ENCODE measurements at regions not wholly inside any gene's neighbourhood (a gene's known extent, or its start where the extent isn't known, plus 50 kb on each side); places are given as distances from the start of the nearest gene placed in this dataset.

DNA sequence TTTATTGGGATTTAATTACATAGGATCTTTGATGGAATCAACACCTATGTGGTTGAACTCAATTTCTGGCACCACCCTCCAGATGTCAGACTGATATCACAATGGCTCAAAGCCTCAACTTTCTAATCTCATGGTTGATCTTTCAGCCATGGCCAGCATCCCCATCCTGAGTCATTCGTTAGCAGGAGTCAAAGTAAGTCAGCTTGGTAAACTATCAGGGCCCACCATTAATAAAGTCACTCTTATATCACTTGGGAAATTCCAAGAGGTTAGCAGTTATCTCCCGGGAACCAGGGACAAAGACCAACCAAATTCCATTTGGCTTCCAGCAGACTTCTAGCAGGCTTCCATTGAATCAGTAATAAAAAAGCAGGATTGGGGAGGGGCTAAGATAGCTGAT, 50.7 kb upstream of the TNFSF4 start:
- ChIA-PET POLR2A (ENCODE audit: unreplicated experiment) (no interaction called here), CTCF (no interaction called here)
- Histone ChIP-seq H3K23ac (ENCODE audit: low read depth, low read length) (no peak overlapping the region), H2AK9ac (replicated peaks; ENCODE audit: low read depth, low read length, poor library complexity) (no peak overlapping the region), H4K20me1 (ENCODE audit: insufficient read depth, low read length) (no peaks in the 10 kb centered on the region), H3K9me3 (ENCODE audit: control insufficient read depth, insufficient read depth, low read length) (peaks cover 4% of the 10 kb centered on the region; the same call in 1 of the 2 replicates), H2BK20ac (ENCODE audit: low read depth, low read length) (no peak overlapping the region; the same call in 1 of the 2 replicates), H2BK5ac (ENCODE audit: low read depth, low read length, poor library complexity, severe bottlenecking) (no peak overlapping the region), H2BK15ac (ENCODE audit: low read depth, low read length) (no peak overlapping the region), H4K5ac (ENCODE audit: low read depth, low read length) (no peak overlapping the region), H3K18ac (ENCODE audit: low read depth, low read length) (no peak overlapping the region), H3K56ac (ENCODE audit: extremely low read depth, insufficient read depth, low read length) (no peak overlapping the region), H4K8ac (ENCODE audit: low read depth in 2 of 2, low read length in 2 of 2) (no peak overlapping the region), H3K36me3 (ENCODE audit: control insufficient read depth, insufficient read depth, low read length) (no peaks in the 10 kb centered on the region), H2AK5ac (ENCODE audit: low read depth, low read length) (no peak overlapping the region), H3K4me2 (ENCODE audit: low read depth, low read length) (no peak overlapping the region), H3K4me3 (ENCODE audit: insufficient read depth, low read depth, low read length) (no peak overlapping the region), H3K9ac (ENCODE audit: low read depth, low read length) (no peak overlapping the region), H3K79me1 (ENCODE audit: low read depth in 1 of 2, low read length in 2 of 2) (no peaks in the 10 kb centered on the region), H2BK120ac (ENCODE audit: low read depth, low read length) (no peak overlapping the region), H3K27ac (ENCODE audit: insufficient read depth, low read length) (no peak overlapping the region), H2AFZ (replicated peaks; ENCODE audit: low read length, poor library complexity) (no peak overlapping the region), H4K91ac (ENCODE audit: insufficient read depth, low read depth, low read length) (no peak overlapping the region), H3K4ac (ENCODE audit: low read depth, low read length) (no peak overlapping the region), H3K4me1 (ENCODE audit: control insufficient read depth, insufficient read depth, low read length) (no peaks in the 10 kb centered on the region; the same call in 1 of the 2 replicates), H3K14ac (replicated peaks; ENCODE audit: low read depth, low read length) (0 out of 2 replicates have a peak overlapping the region, but pooled peaks have one; percentile 3), H3K27me3 (ENCODE audit: control insufficient read depth, insufficient read depth, low read length) (no peaks in the 10 kb centered on the region), H3K9me1 (ENCODE audit: insufficient read depth, low read length) (0 out of 2 replicates have a peak, but pooled peaks cover 5% of the 10 kb centered on the region)
- no CpG with 5 or more reads among the region's 2 CpGs for WGBS, 2 experiments (ENCODE audit: extremely low coverage in 2 of 2, insufficient read length in 1 of 2)
- TF ChIP-seq MAZ (IDR thresholded peaks at IDR 0.05; ENCODE audit: borderline replicate concordance, low read depth, low read length) (no peak), MXI1 (IDR thresholded peaks at IDR 0.05; ENCODE audit: borderline replicate concordance, low read depth, low read length) (no peak), POLR2A (IDR thresholded peaks at IDR 0.05; ENCODE audit: low read depth, low read length) (no peak), RAD21 (IDR thresholded peaks at IDR 0.05; ENCODE audit: low read length) (no peak)
- TF ChIP-seq, protein P1, sequence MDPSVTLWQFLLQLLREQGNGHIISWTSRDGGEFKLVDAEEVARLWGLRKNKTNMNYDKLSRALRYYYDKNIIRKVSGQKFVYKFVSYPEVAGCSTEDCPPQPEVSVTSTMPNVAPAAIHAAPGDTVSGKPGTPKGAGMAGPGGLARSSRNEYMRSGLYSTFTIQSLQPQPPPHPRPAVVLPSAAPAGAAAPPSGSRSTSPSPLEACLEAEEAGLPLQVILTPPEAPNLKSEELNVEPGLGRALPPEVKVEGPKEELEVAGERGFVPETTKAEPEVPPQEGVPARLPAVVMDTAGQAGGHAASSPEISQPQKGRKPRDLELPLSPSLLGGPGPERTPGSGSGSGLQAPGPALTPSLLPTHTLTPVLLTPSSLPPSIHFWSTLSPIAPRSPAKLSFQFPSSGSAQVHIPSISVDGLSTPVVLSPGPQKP (IDR thresholded peaks at IDR 0.05; ENCODE audit: borderline replicate concordance, low read depth, low read length) = no peak
- TF ChIP-seq, protein P2, sequence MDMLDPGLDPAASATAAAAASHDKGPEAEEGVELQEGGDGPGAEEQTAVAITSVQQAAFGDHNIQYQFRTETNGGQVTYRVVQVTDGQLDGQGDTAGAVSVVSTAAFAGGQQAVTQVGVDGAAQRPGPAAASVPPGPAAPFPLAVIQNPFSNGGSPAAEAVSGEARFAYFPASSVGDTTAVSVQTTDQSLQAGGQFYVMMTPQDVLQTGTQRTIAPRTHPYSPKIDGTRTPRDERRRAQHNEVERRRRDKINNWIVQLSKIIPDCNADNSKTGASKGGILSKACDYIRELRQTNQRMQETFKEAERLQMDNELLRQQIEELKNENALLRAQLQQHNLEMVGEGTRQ (IDR thresholded peaks at IDR 0.05; ENCODE audit: low read depth, low read length) = no peak
- TF ChIP-seq, protein P3, sequence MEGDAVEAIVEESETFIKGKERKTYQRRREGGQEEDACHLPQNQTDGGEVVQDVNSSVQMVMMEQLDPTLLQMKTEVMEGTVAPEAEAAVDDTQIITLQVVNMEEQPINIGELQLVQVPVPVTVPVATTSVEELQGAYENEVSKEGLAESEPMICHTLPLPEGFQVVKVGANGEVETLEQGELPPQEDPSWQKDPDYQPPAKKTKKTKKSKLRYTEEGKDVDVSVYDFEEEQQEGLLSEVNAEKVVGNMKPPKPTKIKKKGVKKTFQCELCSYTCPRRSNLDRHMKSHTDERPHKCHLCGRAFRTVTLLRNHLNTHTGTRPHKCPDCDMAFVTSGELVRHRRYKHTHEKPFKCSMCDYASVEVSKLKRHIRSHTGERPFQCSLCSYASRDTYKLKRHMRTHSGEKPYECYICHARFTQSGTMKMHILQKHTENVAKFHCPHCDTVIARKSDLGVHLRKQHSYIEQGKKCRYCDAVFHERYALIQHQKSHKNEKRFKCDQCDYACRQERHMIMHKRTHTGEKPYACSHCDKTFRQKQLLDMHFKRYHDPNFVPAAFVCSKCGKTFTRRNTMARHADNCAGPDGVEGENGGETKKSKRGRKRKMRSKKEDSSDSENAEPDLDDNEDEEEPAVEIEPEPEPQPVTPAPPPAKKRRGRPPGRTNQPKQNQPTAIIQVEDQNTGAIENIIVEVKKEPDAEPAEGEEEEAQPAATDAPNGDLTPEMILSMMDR (conservative IDR thresholded peaks at IDR 0.05; ENCODE audit: low read depth, low read length) = no peak
- in situ Hi-C loops (cut with MboI; ENCODE audit: low sequenced_read_pairs) = no loop called here
- no peak for DNase-seq
- dilution Hi-C loops (cut with HindIII; ENCODE audit: low sequenced_read_pairs, unreplicated experiment) = no loop called here
- no peak for ATAC-seq (ENCODE audit: low read depth)
- intact Hi-C loops (cut with micrococcal nuclease) = no loop called here
- BruUV-seq (replicated peaks) = no TSS peak

Measured in IMR-90 (cell line).